ENCODE measurements at regions not wholly inside any gene's neighbourhood (a gene's known extent, or its start where the extent isn't known, plus 50 kb on each side); places are given as distances from the start of the nearest gene placed in this dataset.
"Not testable (repeated sequence)": the region's sequence is repeated elsewhere in the genome, so short reads cannot be mapped to it uniquely, and the experiment has no call there.

- DNase-seq (ENCODE audit: low read depth in 1 of 2, low spot score in 1 of 2) = no peak
These were observed 323.6 kb downstream of the DLEU7 start for GRCh38 chr13:50519866-50520265.

DNA sequence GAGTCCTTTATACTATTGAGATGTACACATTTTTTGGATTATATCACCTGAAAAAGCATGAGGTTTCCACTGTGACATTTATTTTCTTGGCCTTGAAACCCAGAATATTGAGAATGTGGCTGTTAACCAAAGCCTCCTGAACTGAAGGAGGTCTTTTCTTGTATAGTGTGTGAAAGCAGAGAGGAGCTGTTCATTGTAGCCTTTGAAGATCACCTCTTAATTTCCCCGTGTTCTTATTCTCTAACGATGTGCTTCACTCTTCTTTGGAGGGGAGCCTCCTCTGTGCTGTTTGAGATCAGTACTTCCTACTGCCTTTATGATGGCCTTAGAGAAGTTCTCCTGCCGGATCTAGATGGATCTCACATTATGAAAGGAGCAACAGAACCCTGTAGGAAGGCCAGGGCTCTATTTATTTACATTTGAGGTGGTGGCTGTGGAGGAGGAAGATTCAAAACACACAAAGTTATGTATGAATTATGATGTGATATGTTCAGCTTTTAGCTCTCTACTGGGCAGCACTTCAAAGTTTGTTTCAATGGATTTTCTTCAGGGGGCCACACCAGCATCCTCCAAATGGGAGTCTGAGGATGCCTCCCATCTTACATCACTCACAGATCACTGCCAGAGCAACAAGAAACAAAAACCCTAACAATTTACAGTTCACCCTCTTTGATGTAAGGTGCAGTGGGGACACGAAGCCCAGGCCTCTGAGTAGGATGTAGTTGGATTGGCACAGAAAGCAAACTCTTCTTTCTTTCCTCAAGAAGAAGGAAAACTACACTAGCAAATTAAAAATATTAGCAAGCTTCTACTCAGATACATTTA, 322.3 kb downstream of the DLEU7 start:
- no peak for DNase-seq (ENCODE audit: low read depth in 1 of 2, low spot score in 1 of 2)

GRCh38 chr13:50521831-50522149, 321.7 kb downstream of the DLEU7 start:
- no peak for DNase-seq (ENCODE audit: low read depth in 1 of 2, low spot score in 1 of 2)

GRCh38 chr13:50522506-50522905, 321.0 kb downstream of the DLEU7 start:
- no peak for DNase-seq (ENCODE audit: low read depth in 1 of 2, low spot score in 1 of 2)

- no peak for DNase-seq (ENCODE audit: low read depth in 1 of 2, low spot score in 1 of 2)
These were observed 320.2 kb downstream of the DLEU7 start for GRCh38 chr13:50523307-50523706.

DNA sequence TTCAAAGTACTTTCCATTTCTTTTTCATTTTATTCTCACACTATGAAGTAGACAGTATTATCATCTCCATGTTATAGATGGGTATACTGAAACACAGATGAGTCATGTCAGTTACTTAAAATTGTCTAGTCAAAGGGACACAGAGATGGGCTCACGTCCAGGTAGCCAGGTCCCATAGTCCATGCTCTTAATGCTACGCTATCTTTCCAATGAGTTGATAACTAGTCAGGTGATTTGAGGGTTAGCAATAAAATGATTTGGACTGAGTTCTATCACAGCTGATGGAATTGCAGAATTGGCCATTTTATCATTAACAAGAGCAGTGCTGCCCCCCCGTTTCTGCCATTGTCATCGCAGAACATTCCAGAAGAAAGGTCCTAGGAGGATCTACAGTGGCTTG, 318.9 kb downstream of the DLEU7 start:
- no peak for DNase-seq (ENCODE audit: low read depth in 1 of 2, low spot score in 1 of 2)

GRCh38 chr13:50526661-50527071, 316.8 kb downstream of the DLEU7 start:
- DNase-seq (ENCODE audit: low read depth in 1 of 2, low spot score in 1 of 2) = no peak

DNA sequence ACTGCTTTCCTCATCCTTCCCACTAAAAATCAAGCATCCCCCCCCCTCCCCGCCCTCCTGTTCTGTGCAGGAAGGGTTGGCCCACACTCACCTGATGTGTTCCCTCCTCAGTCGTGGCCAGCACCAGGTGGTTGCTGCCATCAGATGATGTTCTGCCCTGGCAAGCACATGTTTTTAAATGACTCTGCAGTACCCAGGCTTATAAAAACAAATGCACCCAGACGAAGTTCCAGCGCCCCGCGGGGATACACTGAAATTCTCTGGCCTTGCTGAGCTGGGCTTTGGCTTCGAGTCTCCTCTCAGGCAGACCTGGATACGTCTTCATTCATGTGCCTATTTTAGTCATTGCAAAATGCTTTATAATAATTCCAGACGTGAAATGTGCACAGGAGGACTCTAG, 316.3 kb downstream of the DLEU7 start:
- DNase-seq (ENCODE audit: low read depth in 1 of 2, low spot score in 1 of 2) = no peak

- DNase-seq (ENCODE audit: low read depth in 1 of 2, low spot score in 1 of 2) = no peak
These were observed 315.6 kb downstream of the DLEU7 start for GRCh38 chr13:50527612-50528509.

GRCh38 chr13:50529154-50529882, 314.2 kb downstream of the DLEU7 start:
- no peak for DNase-seq (ENCODE audit: low read depth in 1 of 2, low spot score in 1 of 2)

DNA sequence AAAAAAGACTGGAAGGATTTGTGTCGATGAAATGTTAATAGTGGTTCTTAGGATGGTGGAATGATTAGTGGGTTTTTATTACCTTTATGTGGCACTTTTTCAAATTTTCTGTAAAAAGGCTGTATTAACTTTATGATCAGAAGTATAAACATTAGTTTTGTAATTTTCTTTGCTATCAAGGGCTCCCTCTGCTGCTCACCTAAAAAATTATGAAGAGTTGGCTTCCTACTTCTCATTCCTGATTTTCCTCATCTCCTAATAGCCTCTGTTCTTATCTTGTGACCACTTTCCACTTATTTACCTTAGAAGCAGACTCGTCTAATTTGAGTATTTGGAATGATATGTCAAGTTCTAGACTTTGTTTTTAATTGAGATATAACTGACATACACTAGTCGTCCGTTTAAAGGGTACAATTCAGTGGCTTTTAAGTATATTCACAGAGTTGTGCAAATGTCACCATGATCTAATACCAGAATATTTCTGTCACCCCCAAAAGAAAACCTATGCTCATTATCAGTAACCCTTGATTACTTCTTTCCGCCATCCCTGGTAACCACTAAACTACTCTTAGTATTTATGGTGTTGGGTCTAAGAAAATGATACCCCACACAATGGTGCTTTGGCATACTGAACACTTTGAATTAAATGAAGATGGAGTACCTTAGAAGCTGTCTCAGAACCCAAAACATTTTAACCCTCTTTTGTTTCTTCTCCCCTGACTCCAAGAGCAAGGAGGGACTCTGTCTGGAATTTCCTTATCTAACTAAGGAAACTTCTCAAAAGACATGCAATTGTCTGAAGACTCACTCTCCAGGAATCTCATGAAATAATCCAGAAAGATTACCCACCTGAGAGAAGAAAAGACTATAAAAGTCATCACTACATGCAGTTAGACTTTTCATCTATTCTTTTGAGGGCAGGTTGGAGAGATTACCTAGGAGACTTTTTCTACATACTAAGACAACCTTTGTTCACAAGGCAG, 311.3 kb downstream of the DLEU7 start:
- DNase-seq (ENCODE audit: low read depth in 1 of 2, low spot score in 1 of 2) = no peak

DNA sequence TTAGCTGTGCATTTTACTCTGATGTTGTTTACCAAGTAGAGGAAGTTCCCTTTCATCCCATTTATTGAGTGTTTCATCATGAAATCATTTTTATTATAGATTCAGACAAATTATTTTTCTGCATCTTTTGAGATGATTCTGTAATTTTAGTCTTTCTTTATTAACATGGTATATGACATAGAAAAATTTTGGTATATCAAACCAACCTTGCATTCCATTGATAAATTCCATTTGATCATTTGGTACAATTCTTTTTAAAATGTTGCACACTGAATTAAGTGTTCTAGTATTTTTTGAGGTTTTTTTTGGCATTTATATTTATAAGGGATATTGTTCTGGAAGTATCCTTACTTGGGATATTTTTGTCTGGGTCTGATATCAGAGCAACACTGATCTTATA, 308.4 kb downstream of the DLEU7 start:
- no peak for DNase-seq (ENCODE audit: low read depth in 1 of 2, low spot score in 1 of 2)

DNA sequence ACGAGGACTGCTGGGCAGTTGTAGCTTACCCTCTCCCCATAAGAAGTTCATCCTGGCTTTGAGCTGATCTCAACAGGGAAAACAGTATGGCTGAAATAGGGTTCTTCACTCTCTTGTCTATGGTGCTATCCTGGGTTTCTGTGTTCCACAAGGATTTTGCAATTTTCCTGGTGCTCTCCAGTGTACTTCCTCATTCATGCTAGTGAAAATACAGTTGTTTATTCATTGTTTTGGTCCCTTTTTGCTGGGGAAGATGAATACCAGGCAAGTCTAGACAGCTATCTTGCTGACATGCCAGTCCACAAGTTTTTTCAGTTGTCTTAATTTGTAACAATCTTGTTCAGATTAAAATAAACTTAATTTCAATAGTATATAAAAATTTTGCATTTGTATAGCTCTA, 306.5 kb downstream of the DLEU7 start:
- no peak for DNase-seq (ENCODE audit: low read depth in 1 of 2, low spot score in 1 of 2)

DNA sequence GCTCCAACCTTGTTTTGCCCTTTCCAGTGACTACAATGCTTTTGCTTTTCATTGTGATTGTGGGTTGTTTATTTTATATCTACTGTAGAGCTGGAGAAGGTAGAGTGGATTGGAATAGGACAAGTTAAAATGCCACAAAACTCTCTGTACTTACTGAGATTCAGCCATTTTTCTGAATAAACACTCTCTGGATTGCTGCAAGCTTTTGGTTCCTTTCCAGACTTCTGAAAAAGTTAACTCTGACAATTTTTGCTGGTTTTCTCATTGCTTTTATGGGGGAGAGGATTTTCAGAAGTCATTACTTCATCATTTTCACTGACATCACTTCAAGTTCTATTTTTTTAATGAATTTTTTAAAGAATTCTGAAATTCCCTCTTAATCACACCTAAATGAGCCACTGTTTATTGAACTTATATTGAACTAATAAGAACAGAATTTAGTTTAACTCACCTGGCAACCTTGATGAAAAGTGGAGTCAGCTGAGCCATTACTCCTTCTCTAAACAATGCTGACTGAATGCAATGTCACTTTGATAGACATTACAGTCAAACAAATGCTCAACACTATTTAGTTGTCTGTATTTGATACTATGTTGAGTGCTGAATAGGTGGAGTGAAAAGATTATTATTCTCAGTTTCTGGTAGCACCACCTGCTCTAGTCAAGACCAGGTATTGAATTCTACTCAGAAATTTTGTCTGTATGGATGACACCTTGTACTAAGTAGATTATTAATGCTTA, 303.5 kb downstream of the DLEU7 start:
- DNase-seq (ENCODE audit: low read depth in 1 of 2, low spot score in 1 of 2) = no peak

GRCh38 chr13:50543141-50543540, 300.4 kb downstream of the DLEU7 start:
- DNase-seq (ENCODE audit: low read depth in 1 of 2, low spot score in 1 of 2) = no peak

- DNase-seq (ENCODE audit: low read depth in 1 of 2, low spot score in 1 of 2) = no peak
These were observed 299.7 kb downstream of the DLEU7 start for GRCh38 chr13:50543782-50544181.

DNA sequence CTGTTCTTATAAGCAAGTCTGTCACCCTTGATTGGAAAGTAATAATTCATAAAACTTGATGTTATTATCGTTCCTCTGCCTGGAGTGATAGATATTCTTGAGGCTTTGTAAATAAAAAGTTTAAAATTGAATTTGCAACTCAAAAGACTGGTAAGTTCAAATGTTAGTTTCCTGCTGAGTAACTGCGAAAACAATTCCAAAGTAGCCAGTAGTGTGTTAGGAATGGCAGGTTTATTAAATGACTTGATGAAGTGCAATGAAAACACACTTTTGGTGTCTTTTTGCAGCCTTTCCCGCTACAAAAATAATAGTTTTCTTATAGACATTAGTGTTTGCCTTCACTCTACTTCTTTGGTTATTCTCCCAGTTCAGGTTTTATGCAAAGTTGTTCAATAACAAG, 299.3 kb downstream of the DLEU7 start:
- DNase-seq (ENCODE audit: low read depth in 1 of 2, low spot score in 1 of 2) = no peak

- DNase-seq (ENCODE audit: low read depth in 1 of 2, low spot score in 1 of 2) = not testable (repeated sequence)
These were observed 296.3 kb downstream of the DLEU7 start for GRCh38 chr13:50547175-50547574.

DNA sequence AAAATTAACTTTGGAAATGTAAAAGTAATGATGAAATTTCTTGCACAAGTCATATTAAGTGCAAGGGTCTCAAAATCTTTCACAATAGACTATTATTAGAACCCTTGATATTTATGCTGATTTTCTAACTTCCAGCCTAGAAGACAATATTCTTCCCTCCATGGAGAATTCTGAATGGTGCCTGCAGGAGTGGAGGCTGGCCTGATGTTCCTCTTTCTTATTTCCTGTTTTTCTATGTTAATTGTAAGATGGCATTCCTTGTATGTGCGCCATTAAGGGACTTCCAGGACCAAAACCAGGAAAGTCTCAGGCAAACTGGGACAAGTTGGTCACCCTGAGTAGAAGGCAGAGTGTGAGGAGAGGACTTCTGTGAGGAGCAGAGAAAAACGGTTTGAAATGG, 294.9 kb downstream of the DLEU7 start:
- DNase-seq (ENCODE audit: low read depth in 1 of 2, low spot score in 1 of 2) = no peak
